ENCODE measurements at regions not wholly inside any gene's neighbourhood (a gene's known extent, or its start where the extent isn't known, plus 50 kb on each side); places are given as distances from the start of the nearest gene placed in this dataset.

GRCh38 chr19:21626091-21626490, 120.7 kb downstream of the ZNF429 start (continued):
- TF ChIP-seq CHD7 (IDR thresholded peaks at IDR 0.05; ENCODE audit: insufficient replicate concordance, low read length), result no peak
- no peak for TF ChIP-seq CBX8 (IDR thresholded peaks at IDR 0.05; ENCODE audit: borderline replicate concordance, low read depth, low read length)
- no peak for TF ChIP-seq POLR2AphosphoS5 (IDR thresholded peaks at IDR 0.05; ENCODE audit: low read depth, low read length)
- TF ChIP-seq BRCA1 (IDR thresholded peaks at IDR 0.05; ENCODE audit: low read depth, low read length), result no peak
- no peak for TF ChIP-seq BACH1 (IDR thresholded peaks at IDR 0.05; ENCODE audit: low read length)
- no peak for TF ChIP-seq SAP30 (IDR thresholded peaks at IDR 0.05; ENCODE audit: insufficient read depth, insufficient replicate concordance, low read length)
- no peak for TF ChIP-seq ZNF274 (IDR thresholded peaks at IDR 0.05; ENCODE audit: borderline replicate concordance, extremely low read depth, low read length)
- TF ChIP-seq CEBPB (IDR thresholded peaks at IDR 0.05; ENCODE audit: low read depth, low read length), result no peak
- no peak for TF ChIP-seq EP300 (IDR thresholded peaks at IDR 0.05; ENCODE audit: borderline replicate concordance in 1 of 2, low read depth in 2 of 2, low read length in 2 of 2)
- no peak for TF ChIP-seq GABPA (IDR thresholded peaks at IDR 0.05; ENCODE audit: borderline replicate concordance, insufficient read depth, low read length)
- no peak for TF ChIP-seq TCF12 (IDR thresholded peaks at IDR 0.05; ENCODE audit: low read depth, low read length)
